Cardiac muscle cell (in vitro differentiated cells and primary cell): ENCODE measurements at regions not wholly inside any gene's neighbourhood (a gene's known extent, or its start where the extent isn't known, plus 50 kb on each side); places are given as distances from the start of the nearest gene placed in this dataset.

Experiments used
- DNase-seq, 2 donors: peaks; one replicate each; pipeline versions ENCODE4 v3.0.0 to v3.0.0-alpha.2; 2010 to 2017; ENCODE audit warnings: low read depth in 1 of 2, low spot score in 1 of 2
- H3K27ac ChIP-seq: fragments of 200-600 bp; sonication (generic); 2 replicates; pipeline ENCODE4 v1.5.1; 2016
- H3K27me3 ChIP-seq: fragments of 200-600 bp; sonication (generic); 2 replicates; pipeline ENCODE4 v1.6.0; 2016; ENCODE audit warnings: control low read depth
- H3K36me3 ChIP-seq: fragments of 200-600 bp; sonication (generic); 2 replicates; pipeline ENCODE4 v1.5.1; 2016; ENCODE audit warnings: control low read depth
- H3K4me1 ChIP-seq: fragments of 200-600 bp; sonication (generic); 2 replicates; pipeline ENCODE4 v1.8.1; 2017; ENCODE audit warnings: low read depth, mild to moderate bottlenecking, mixed run types
- H3K4me3 ChIP-seq: fragments of 200-600 bp; sonication (generic); 2 replicates; pipeline ENCODE4 v1.5.1; 2016; ENCODE audit warnings: mild to moderate bottlenecking
- H3K9me3 ChIP-seq: fragments of 200-600 bp; sonication (generic); 2 replicates; pipeline ENCODE4 v1.5.1; 2017; ENCODE audit warnings: low read depth, mild to moderate bottlenecking, control low read depth
- CTCF ChIP-seq: IDR thresholded peaks from 2 replicates; pipeline ENCODE4 v1.5.1; 2012; ENCODE audit warnings: low read depth, mild to moderate bottlenecking, low read length

DNA sequence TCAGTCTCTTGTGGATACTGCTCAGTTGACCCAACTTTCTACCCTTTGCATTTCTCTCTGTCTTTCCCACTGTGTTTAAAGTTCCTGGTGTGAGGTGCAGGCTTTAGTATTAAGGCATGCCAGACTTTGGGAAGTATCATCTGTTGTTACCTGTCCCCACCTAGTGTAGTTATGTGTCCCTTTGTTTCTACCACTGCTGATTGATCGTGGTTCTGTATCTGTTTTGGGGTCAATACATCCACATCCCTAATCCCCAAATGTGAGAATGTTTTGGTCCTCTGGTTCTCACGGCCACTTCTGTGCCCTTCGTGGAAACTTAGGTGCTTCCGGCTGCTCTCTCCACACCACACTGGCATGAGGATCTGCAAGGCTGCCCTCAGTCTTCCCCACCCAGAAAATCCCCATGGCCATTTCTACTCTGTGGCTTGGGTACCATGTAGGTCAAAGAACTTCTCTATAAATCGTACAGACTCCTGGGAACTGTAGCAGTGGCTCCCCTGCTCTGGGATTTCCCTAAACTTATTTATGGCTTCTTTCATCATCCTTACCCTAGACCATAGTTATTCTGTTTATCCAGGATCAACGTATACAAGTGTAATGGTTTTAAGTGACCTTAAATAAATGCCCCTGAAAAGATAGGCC, 443.2 kb downstream of the XYLT1 start:
- Histone ChIP-seq H3K9me3 (no peaks in the 10 kb centered on the region), H3K27me3 (no peaks in the 10 kb centered on the region), H3K4me3 (no peak overlapping the region), H3K27ac (no peak overlapping the region), H3K36me3 (no peaks in the 10 kb centered on the region), H3K4me1 (no peaks in the 10 kb centered on the region)
- no peak for DNase-seq
- no peak for TF ChIP-seq CTCF

- no peak for TF ChIP-seq CTCF
- no peak for DNase-seq
- H3K27ac ChIP-seq = no peak overlapping the region
- no peaks in the 10 kb centered on the region for H3K4me1 ChIP-seq
- H3K36me3 ChIP-seq = no peaks in the 10 kb centered on the region
- no peaks in the 10 kb centered on the region for H3K27me3 ChIP-seq
- H3K9me3 ChIP-seq = no peaks in the 10 kb centered on the region
- H3K4me3 ChIP-seq = no peak overlapping the region
Measured at GRCh38 chr16:17029602-17030350, 441.0 kb downstream of the XYLT1 start.

DNA sequence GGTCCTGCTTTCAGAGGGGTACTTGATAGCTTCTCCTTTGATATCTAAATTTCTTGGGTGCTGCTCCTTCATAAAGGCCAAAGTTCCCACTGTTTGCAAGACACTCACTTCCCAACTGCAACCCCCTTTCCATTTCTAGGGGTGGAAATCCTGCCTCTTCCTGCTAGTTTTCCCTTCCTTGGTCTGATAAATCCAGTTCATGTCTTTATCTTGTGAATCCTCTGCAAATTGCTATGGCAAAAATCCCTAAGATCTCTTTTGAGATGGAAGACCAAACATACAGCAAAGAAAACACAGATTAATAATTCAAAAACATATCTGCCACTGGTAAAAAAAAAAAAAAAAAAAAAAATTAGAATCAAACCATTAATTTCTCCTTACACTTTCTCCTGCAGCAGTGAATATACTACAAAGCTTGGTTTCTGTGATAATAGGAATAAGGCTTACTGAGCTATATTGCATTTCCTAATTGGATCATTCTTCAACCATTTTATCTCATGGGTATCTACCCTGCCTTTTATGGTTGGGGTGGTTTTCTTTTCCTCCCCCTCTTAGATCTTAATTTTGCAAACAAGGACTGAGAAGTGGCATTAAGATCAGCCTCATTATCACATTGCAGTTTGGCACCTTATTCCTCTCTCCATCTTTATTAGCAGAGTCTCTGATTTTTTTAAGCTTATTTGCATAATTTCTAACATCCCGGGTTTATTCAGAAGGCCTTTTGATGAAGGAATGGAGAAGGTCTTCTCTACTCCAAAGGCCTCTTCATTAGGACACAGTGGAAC, 439.1 kb downstream of the XYLT1 start:
- H3K27ac ChIP-seq = no peak overlapping the region
- no peak for TF ChIP-seq CTCF
- no peaks in the 10 kb centered on the region for H3K4me1 ChIP-seq
- no peak for DNase-seq
- H3K9me3 ChIP-seq = no peaks in the 10 kb centered on the region
- H3K36me3 ChIP-seq = no peaks in the 10 kb centered on the region
- no peaks in the 10 kb centered on the region for H3K27me3 ChIP-seq
- H3K4me3 ChIP-seq = no peak overlapping the region

DNA sequence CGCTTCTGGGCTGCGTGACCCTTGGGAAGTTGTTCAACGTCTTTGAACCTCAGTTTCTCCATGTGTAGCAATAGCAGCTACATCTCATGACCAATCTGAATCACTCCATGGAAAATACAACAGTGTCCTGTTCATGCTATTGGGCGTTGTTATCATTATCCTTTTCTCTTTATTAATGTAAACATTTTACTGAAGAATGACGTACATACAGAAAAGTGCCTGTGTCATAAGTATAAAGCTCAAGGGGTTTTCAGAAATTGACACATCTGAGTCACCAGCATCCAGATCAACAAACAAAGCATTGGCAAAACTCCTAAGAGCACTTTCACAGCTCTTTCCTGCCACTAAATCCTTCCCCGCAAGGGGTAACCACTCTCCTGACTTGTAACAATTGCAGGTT, 438.4 kb downstream of the XYLT1 start:
- H3K4me3 ChIP-seq = no peak overlapping the region
- no peak for TF ChIP-seq CTCF
- H3K9me3 ChIP-seq = no peaks in the 10 kb centered on the region
- no peak for DNase-seq
- H3K27ac ChIP-seq = no peak overlapping the region
- H3K36me3 ChIP-seq = no peaks in the 10 kb centered on the region
- H3K27me3 ChIP-seq = no peaks in the 10 kb centered on the region
- H3K4me1 ChIP-seq = no peaks in the 10 kb centered on the region

- no peak overlapping the region for H3K27ac ChIP-seq
- no peaks in the 10 kb centered on the region for H3K9me3 ChIP-seq
- no peaks in the 10 kb centered on the region for H3K36me3 ChIP-seq
- H3K4me3 ChIP-seq = no peak overlapping the region
- TF ChIP-seq CTCF = no peak
- H3K4me1 ChIP-seq = no peaks in the 10 kb centered on the region
- DNase-seq = no peak
- no peaks in the 10 kb centered on the region for H3K27me3 ChIP-seq
Measured at GRCh38 chr16:17034477-17035252, 436.1 kb downstream of the XYLT1 start.
